ENCODE measurements at regions not wholly inside any gene's neighbourhood (a gene's known extent, or its start where the extent isn't known, plus 50 kb on each side); places are given as distances from the start of the nearest gene placed in this dataset.

GRCh38 chr17:36739208-36739607, 137.8 kb downstream of the MRM1 start:
- no peak for DNase-seq (ENCODE audit: low read depth)
- peaks cover 3% of the 10 kb centered on the region for H3K27me3 ChIP-seq (ENCODE audit: control insufficient read depth, insufficient read depth, low read length)
- FAIRE-seq: no peak
- no peak overlapping the region for H3K4me3 ChIP-seq (ENCODE audit: low read depth, low read length)
- H3K36me3 ChIP-seq (ENCODE audit: control insufficient read depth, insufficient read depth, low read length): no peaks in the 10 kb centered on the region
- TF ChIP-seq CTCF (IDR thresholded peaks at IDR 0.05; ENCODE audit: insufficient read depth, low read length, severe bottlenecking): no peak

- H3K4me3 ChIP-seq (ENCODE audit: low read depth, low read length): no peak overlapping the region
- H3K27me3 ChIP-seq (ENCODE audit: control insufficient read depth, insufficient read depth, low read length): peaks cover 3% of the 10 kb centered on the region
- H3K36me3 ChIP-seq (ENCODE audit: control insufficient read depth, insufficient read depth, low read length): no peaks in the 10 kb centered on the region
- no peak for FAIRE-seq
- TF ChIP-seq CTCF (IDR thresholded peaks at IDR 0.05; ENCODE audit: insufficient read depth, low read length, severe bottlenecking): no peak
- DNase-seq (ENCODE audit: low read depth): no peak
Observed at GRCh38 chr17:36740157-36740556, 138.8 kb downstream of the MRM1 start.

GRCh38 chr17:36741019-36741902, 139.9 kb downstream of the MRM1 start:
- DNase-seq (ENCODE audit: low read depth): no peak
- no peak for TF ChIP-seq CTCF (IDR thresholded peaks at IDR 0.05; ENCODE audit: insufficient read depth, low read length, severe bottlenecking)
- Histone ChIP-seq H3K36me3 (ENCODE audit: control insufficient read depth, insufficient read depth, low read length) (no peaks in the 10 kb centered on the region), H3K4me3 (ENCODE audit: low read depth, low read length) (no peak overlapping the region), H3K27me3 (ENCODE audit: control insufficient read depth, insufficient read depth, low read length) (peaks cover 2% of the 10 kb centered on the region)
- no peak for FAIRE-seq

GRCh38 chr17:36742267-36743000, 141.1 kb downstream of the MRM1 start:
- TF ChIP-seq CTCF (IDR thresholded peaks at IDR 0.05; ENCODE audit: insufficient read depth, low read length, severe bottlenecking): no peak
- no peak overlapping the region for H3K4me3 ChIP-seq (ENCODE audit: low read depth, low read length)
- peaks cover 2% of the 10 kb centered on the region for H3K27me3 ChIP-seq (ENCODE audit: control insufficient read depth, insufficient read depth, low read length)
- H3K36me3 ChIP-seq (ENCODE audit: control insufficient read depth, insufficient read depth, low read length): no peaks in the 10 kb centered on the region
- FAIRE-seq (no peak), DNase-seq (ENCODE audit: low read depth) (no peak)

DNA sequence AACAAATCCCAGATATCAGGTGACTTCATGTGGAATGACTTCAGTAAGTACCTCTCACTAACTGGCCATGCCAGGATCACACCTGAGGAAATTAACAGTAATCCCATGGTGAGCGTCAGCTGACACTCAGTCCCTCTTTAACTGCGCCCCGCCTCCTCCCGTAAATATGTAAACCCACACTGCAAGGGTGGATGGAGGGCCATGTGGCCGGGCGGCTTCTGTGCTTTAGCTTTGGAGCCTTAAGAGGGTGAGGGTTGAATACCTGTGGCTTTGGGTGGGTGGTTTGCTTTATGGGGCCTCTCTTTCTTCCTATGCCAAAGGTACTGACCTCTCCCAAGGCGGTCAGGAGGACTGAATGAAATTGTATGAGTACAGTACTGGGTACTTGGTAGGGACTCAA, 141.7 kb downstream of the MRM1 start:
- Histone ChIP-seq H3K27me3 (ENCODE audit: control insufficient read depth, insufficient read depth, low read length) (peaks cover 3% of the 10 kb centered on the region), H3K36me3 (ENCODE audit: control insufficient read depth, insufficient read depth, low read length) (no peaks in the 10 kb centered on the region)
- DNase-seq (ENCODE audit: low read depth): no peak

More for the DNA sequence above, 141.7 kb downstream of the MRM1 start:
- no peak for TF ChIP-seq CTCF (IDR thresholded peaks at IDR 0.05; ENCODE audit: insufficient read depth, low read length, severe bottlenecking)
- no peak for FAIRE-seq
- H3K4me3 ChIP-seq (ENCODE audit: low read depth, low read length): no peak overlapping the region

All from bronchial epithelial cell (primary cell).